ENCODE measurements at regions not wholly inside any gene's neighbourhood (a gene's known extent, or its start where the extent isn't known, plus 50 kb on each side); places are given as distances from the start of the nearest gene placed in this dataset.

DNA sequence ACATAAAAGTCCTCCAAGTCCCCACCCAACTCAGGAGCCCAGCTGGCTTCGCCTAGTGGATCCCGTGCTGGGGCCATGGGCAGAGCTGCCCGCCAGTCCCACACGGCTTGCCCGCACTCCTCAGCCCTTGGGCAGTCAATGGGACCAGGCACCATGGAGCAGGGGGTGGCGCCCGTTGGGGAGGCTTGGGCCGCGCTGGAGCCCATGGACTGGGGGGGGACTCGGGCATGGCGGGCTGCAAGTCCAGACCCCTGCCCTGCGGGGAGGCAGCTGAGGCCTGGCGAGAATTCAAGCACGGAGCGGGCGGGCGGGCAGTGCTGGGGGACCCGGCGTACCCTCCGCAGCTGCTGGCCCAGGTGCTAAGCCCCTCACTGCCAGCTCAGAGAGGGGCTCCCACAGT is 249.8 kb upstream of the PLD5 start:
- TF ChIP-seq FOXP2 (optimal IDR thresholded peaks at IDR 0.05; ENCODE audit: borderline replicate concordance, extremely low read depth, extremely low read length, insufficient read depth): no peak
- TF ChIP-seq POLR2AphosphoS5 (IDR thresholded peaks at IDR 0.05; ENCODE audit: low read depth, low read length): no peak
- TF ChIP-seq, protein P1, sequence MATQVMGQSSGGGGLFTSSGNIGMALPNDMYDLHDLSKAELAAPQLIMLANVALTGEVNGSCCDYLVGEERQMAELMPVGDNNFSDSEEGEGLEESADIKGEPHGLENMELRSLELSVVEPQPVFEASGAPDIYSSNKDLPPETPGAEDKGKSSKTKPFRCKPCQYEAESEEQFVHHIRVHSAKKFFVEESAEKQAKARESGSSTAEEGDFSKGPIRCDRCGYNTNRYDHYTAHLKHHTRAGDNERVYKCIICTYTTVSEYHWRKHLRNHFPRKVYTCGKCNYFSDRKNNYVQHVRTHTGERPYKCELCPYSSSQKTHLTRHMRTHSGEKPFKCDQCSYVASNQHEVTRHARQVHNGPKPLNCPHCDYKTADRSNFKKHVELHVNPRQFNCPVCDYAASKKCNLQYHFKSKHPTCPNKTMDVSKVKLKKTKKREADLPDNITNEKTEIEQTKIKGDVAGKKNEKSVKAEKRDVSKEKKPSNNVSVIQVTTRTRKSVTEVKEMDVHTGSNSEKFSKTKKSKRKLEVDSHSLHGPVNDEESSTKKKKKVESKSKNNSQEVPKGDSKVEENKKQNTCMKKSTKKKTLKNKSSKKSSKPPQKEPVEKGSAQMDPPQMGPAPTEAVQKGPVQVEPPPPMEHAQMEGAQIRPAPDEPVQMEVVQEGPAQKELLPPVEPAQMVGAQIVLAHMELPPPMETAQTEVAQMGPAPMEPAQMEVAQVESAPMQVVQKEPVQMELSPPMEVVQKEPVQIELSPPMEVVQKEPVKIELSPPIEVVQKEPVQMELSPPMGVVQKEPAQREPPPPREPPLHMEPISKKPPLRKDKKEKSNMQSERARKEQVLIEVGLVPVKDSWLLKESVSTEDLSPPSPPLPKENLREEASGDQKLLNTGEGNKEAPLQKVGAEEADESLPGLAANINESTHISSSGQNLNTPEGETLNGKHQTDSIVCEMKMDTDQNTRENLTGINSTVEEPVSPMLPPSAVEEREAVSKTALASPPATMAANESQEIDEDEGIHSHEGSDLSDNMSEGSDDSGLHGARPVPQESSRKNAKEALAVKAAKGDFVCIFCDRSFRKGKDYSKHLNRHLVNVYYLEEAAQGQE (IDR thresholded peaks at IDR 0.05; ENCODE audit: insufficient read depth in 1 of 2, low read depth in 2 of 2, low read length in 2 of 2): no peak
- TF ChIP-seq SIN3A (IDR thresholded peaks at IDR 0.05; ENCODE audit: borderline replicate concordance, insufficient read depth, low read length): no peak
- no peak for TF ChIP-seq TAF1 (IDR thresholded peaks at IDR 0.05; ENCODE audit: borderline replicate concordance, insufficient read depth, low read length)

DNA sequence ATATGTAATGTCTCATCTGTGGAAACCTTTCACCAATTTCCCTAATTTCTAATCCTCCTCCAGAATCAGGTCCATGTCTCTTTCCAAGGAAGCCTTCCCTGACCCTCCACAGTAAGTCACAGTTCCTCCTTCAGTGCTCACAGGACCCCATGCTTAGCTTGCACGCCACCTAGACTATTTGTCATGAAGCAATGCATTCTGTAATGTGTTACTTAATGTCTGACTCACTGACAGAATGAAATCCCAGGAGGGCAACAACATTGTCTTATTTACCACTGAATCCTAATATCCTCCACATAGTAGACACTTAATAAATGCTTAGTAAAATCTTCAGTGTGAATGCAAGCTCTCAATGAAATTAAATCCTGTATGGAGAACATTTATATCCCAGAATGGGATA is 245.9 kb upstream of the PLD5 start:
- TF ChIP-seq, protein P1 (IDR thresholded peaks at IDR 0.05; ENCODE audit: insufficient read depth in 1 of 2, low read depth in 2 of 2, low read length in 2 of 2): no peak
- no peak for TF ChIP-seq TAF1 (IDR thresholded peaks at IDR 0.05; ENCODE audit: borderline replicate concordance, insufficient read depth, low read length)

DNA sequence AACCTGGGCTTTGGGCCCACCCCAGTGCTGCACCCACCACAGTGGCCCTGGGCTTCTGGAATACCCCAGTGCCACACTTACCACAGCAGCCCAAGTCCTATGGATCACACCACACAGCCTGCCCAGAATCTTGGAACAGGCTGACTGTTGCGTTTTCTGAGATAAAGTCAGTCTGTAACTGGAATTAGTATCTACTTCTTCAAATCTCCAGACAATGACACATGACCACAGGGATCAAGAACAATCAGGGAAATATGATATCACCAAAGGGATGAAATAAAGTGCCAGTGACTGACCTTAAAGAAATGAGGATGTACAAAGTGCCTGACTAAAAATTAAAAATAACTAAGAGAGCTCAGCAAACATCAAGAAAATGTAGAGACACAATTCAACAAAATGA is 239.7 kb upstream of the PLD5 start:
- TF ChIP-seq POLR2AphosphoS5 (IDR thresholded peaks at IDR 0.05; ENCODE audit: low read depth, low read length): no peak
- no peak for TF ChIP-seq TAF1 (IDR thresholded peaks at IDR 0.05; ENCODE audit: borderline replicate concordance, insufficient read depth, low read length)
- TF ChIP-seq, protein P1 (IDR thresholded peaks at IDR 0.05; ENCODE audit: insufficient read depth in 1 of 2, low read depth in 2 of 2, low read length in 2 of 2): no peak
- no peak for TF ChIP-seq FOXP2 (optimal IDR thresholded peaks at IDR 0.05; ENCODE audit: borderline replicate concordance, extremely low read depth, extremely low read length, insufficient read depth)
- TF ChIP-seq SIN3A (IDR thresholded peaks at IDR 0.05; ENCODE audit: borderline replicate concordance, insufficient read depth, low read length): no peak

DNA sequence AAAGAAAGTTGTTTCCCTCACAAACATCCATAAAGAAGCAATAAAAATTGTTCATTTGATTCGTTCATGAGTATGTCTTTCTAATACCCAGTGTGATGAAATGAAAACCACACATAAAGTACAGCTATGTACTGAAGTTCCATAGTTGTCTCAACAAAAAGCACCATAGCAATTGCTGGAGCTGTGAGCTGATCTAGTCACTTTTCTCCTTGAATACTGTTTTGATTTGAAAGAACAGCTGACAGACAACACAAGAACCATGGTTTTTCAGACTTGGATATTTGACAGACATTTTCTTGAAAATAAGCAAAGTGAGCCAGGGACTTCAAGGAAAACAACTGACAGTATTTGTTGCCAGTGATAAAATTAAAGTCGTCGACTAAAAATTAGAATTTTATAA is 237.1 kb upstream of the PLD5 start:
- TF ChIP-seq, protein P1 (IDR thresholded peaks at IDR 0.05; ENCODE audit: insufficient read depth in 1 of 2, low read depth in 2 of 2, low read length in 2 of 2): no peak
- TF ChIP-seq SIN3A (IDR thresholded peaks at IDR 0.05; ENCODE audit: borderline replicate concordance, insufficient read depth, low read length) (no peak), POLR2AphosphoS5 (IDR thresholded peaks at IDR 0.05; ENCODE audit: low read depth, low read length) (no peak), FOXP2 (optimal IDR thresholded peaks at IDR 0.05; ENCODE audit: borderline replicate concordance, extremely low read depth, extremely low read length, insufficient read depth) (no peak)

DNA sequence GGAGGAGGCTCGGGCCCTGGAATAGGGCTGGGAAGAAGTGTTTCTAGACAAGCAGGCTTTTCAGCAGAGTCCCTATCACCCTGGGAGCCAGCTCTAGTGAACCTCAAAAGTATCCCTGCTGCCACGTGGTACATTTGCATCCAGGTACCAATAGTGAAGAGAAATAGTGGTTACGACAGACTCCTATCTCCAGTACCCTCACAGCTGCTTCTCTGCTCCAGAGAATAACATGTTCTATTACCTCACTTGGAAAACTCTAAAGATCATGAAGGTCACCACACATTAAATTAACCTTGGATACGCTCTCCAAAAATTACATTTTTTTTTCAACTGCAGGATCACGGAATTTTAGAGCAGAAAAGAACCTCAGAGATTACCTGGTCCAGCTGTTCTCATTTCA is 230.4 kb upstream of the PLD5 start:
- no peak for TF ChIP-seq FOXP2 (optimal IDR thresholded peaks at IDR 0.05; ENCODE audit: borderline replicate concordance, extremely low read depth, extremely low read length, insufficient read depth)
